ENCODE measurements at regions not wholly inside any gene's neighbourhood (a gene's known extent, or its start where the extent isn't known, plus 50 kb on each side); places are given as distances from the start of the nearest gene placed in this dataset.

- no peak for TF ChIP-seq EZH2 (IDR thresholded peaks at IDR 0.05; ENCODE audit: low read depth, unreplicated experiment)
- no peak for TF ChIP-seq CTCF (conservative IDR thresholded peaks at IDR 0.05; ENCODE audit: low read depth in 2 of 2)
- no peak for TF ChIP-seq POLR2AphosphoS5 (IDR thresholded peaks at IDR 0.05; ENCODE audit: low read depth)
- no peak for TF ChIP-seq EZH2phosphoT487 (IDR thresholded peaks at IDR 0.05; ENCODE audit: unreplicated experiment)
Observed at GRCh38 chr16:6548507-6548906, 784.1 kb upstream of the RBFOX1 start.
